ENCODE measurements at regions not wholly inside any gene's neighbourhood (a gene's known extent, or its start where the extent isn't known, plus 50 kb on each side); places are given as distances from the start of the nearest gene placed in this dataset.

GRCh38 chrY:21174697-21175463 lies 336.3 kb upstream of the RBMY1B start:
- TF ChIP-seq CTCF (IDR thresholded peaks at IDR 0.05) (no peak), ZFX (IDR thresholded peaks at IDR 0.05; ENCODE audit: borderline replicate concordance) (no peak)

All from 22Rv1 (cell line).